ENCODE measurements at regions not wholly inside any gene's neighbourhood (a gene's known extent, or its start where the extent isn't known, plus 50 kb on each side); places are given as distances from the start of the nearest gene placed in this dataset.

GRCh38 chr7:96870934-96871333 is 134.4 kb upstream of the DLX6 start:
- Histone ChIP-seq H3K36me3 (no peaks in the 10 kb centered on the region), H3K27me3 (no peaks in the 10 kb centered on the region), H3K9me3 (no peaks in the 10 kb centered on the region), H3K27ac (replicated peaks in 1 of 4) (no peak overlapping the region), H3K4me3 (no peak overlapping the region), H3K4me1 (no peaks in the 10 kb centered on the region)
- intact Hi-C loops (cut with DNase I), result no loop called here
- TF ChIP-seq POLR2A (IDR thresholded peaks at IDR 0.05; ENCODE audit: low read depth) (no peak), POLR2AphosphoS5 (IDR thresholded peaks at IDR 0.05) (no peak), EP300 (IDR thresholded peaks at IDR 0.05) (no peak), CTCF (IDR thresholded peaks at IDR 0.05) (no peak)
- DNase-seq (ENCODE audit: extremely low spot score), result no peak

DNA sequence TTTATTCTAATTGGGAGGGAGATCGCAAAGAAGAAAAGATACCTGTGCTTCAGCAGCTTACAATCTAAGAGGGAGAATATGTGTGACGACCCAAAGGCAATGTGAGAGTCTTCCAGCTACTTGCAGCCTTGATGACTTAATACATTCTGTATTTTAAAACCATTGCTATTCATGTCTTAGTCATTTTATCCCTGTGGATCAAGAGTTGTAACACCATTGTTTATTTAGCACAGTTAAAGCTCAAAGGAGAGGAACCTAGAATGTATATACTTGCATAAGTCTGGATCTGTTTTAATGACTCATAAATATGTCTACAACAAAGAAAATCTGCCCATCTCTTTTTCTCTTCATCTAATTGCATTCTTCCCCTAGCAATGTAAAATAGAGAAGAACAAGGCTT is 117.9 kb upstream of the DLX6 start:
- TF ChIP-seq POLR2A (IDR thresholded peaks at IDR 0.05; ENCODE audit: low read depth) (no peak), POLR2AphosphoS5 (IDR thresholded peaks at IDR 0.05) (no peak), EP300 (IDR thresholded peaks at IDR 0.05) (no peak), CTCF (IDR thresholded peaks at IDR 0.05) (no peak)
- Histone ChIP-seq H3K27me3 (no peaks in the 10 kb centered on the region), H3K4me3 (no peak overlapping the region), H3K9me3 (no peaks in the 10 kb centered on the region), H3K4me1 (no peaks in the 10 kb centered on the region), H3K36me3 (no peaks in the 10 kb centered on the region), H3K27ac (replicated peaks in 1 of 4) (no peak overlapping the region)
- intact Hi-C loops (cut with DNase I), result no loop called here
- WGBS, result 84% methylated on average over 2 of the region's 2 CpGs
- DNase-seq (ENCODE audit: extremely low spot score), result no peak

DNA sequence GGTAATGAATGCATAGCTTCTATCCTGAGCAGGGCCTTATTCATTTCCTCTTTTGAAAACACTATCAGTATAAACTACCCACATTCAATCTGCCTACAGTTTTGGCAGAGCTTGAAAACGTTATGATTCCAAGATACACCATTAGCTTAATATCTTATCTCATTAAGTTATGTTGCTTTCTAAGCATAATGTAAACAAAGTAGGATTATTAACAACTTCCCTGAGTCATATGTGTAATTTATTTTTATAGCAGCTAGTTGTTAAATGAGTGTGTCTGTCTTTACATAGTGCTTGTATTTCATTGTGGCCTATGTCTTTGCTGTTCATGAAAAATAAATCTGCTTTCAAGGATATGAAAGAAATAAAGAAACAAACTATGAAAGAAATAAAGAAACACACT is 106.2 kb upstream of the DLX6 start:
- Histone ChIP-seq H3K27me3 (no peaks in the 10 kb centered on the region), H3K4me3 (no peak overlapping the region), H3K4me1 (no peaks in the 10 kb centered on the region), H3K36me3 (no peaks in the 10 kb centered on the region), H3K9me3 (no peaks in the 10 kb centered on the region), H3K27ac (replicated peaks in 1 of 4) (no peak overlapping the region)
- intact Hi-C loops (cut with DNase I), result no loop called here
- 67% methylated on average over 1 of the region's 1 CpG for WGBS
- no peak for DNase-seq (ENCODE audit: extremely low spot score)
- no peak for TF ChIP-seq EP300 (IDR thresholded peaks at IDR 0.05)

- H3K9me3 ChIP-seq, result no peaks in the 10 kb centered on the region
- H3K27me3 ChIP-seq, result no peaks in the 10 kb centered on the region
- intact Hi-C loops (cut with DNase I), result no loop called here
- H3K4me3 ChIP-seq, result no peak overlapping the region
- no peak for DNase-seq (ENCODE audit: extremely low spot score)
- no peak overlapping the region for H3K27ac ChIP-seq (replicated peaks in 1 of 4)
- H3K36me3 ChIP-seq, result no peaks in the 10 kb centered on the region
- no peaks in the 10 kb centered on the region for H3K4me1 ChIP-seq
- TF ChIP-seq EP300 (IDR thresholded peaks at IDR 0.05), result no peak
- no peak for TF ChIP-seq POLR2A (IDR thresholded peaks at IDR 0.05; ENCODE audit: low read depth)
- TF ChIP-seq CTCF (IDR thresholded peaks at IDR 0.05), result no peak
- no peak for TF ChIP-seq POLR2AphosphoS5 (IDR thresholded peaks at IDR 0.05)
- WGBS, result 55% methylated on average over 3 of the region's 3 CpGs
Observed at GRCh38 chr7:96901822-96902445, 103.4 kb upstream of the DLX6 start.

GRCh38 chr7:96903906-96904305 is 101.4 kb upstream of the DLX6 start:
- TF ChIP-seq CTCF (IDR thresholded peaks at IDR 0.05), result no peak
- no peak for TF ChIP-seq EP300 (IDR thresholded peaks at IDR 0.05)
- TF ChIP-seq POLR2AphosphoS5 (IDR thresholded peaks at IDR 0.05), result no peak
- no peak for TF ChIP-seq POLR2A (IDR thresholded peaks at IDR 0.05; ENCODE audit: low read depth)
- intact Hi-C loops (cut with DNase I), result no loop called here
- Histone ChIP-seq H3K4me3 (no peak overlapping the region), H3K27ac (replicated peaks in 1 of 4) (no peak overlapping the region), H3K27me3 (no peaks in the 10 kb centered on the region), H3K36me3 (no peaks in the 10 kb centered on the region), H3K9me3 (no peaks in the 10 kb centered on the region), H3K4me1 (no peaks in the 10 kb centered on the region)
- no peak for DNase-seq (ENCODE audit: extremely low spot score)

Data from esophagus muscularis mucosa (tissue), 4 donors.